NCI-H2227 treated with DMSO at 0.1 percent for 48 hours (cell line): ENCODE measurements at regions not wholly inside any gene's neighbourhood (a gene's known extent, or its start where the extent isn't known, plus 50 kb on each side); places are given as distances from the start of the nearest gene placed in this dataset.
A peak's percentile ranks its signal among the peaks of the same experiment; 100 is the strongest.
"Not testable (repeated sequence)": the region's sequence is repeated elsewhere in the genome, so short reads cannot be mapped to it uniquely, and the experiment has no call there.

Source experiments
- DNase-seq: peaks from one replicate; lab custom pipeline; 2025; lab: John Stamatoyannopoulos, UW

DNA sequence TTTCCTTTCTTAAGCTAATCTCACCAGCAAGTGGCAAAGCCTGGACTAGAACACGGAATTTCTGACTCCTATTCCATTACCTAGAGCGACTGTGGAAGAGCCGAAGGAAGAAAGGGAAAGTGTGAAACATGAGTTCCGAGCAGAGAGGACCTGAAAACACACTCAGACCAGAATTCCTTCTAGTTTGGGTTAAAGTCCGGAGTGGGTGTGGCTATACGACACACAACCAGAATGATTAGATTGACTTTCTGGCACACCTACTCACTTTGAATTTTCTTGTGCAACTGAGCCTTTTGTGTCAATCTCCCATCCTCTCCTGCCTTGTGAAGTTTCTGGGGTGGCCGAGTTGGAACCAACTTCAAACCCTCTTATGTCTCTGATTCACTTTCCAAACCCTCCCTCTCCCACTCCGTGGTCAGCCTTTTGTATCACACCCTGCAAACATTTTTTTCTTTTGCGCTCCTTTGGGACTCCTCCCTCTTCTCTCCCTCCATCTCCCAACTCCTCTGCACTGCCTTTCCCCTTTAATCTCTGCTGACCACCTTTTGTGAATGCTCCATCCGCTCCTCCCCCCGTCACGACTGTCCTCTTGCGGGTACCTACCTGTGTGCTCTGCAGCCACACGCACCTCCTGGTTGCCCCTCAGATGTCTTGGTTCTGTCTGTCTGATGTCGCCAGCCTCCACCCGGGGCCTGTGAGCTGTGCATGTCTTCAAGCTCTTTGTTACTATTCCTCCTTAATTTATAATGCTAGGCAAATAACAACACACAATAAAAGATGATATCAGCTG lies 86.3 kb upstream of the BLID start:
- DNase-seq = no peak

DNA sequence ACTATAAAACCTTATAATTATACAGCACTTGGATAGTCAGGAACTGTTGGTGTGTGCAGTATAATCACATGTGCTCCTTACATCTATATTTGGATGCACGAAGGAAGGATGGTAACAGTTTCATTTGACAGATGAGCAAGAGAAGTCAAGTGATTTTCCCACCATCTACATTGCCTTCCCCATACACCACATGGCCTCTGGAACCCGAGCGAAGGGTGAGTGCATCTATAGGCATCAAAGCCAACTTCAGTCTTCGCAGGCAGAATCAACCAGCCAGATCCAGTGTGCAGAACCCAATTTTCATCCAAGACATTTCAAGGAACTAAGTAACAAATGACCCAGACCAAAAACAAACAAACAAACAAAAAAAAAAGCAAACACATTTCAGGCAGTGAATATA lies 85.1 kb upstream of the BLID start:
- no peak for DNase-seq

DNA sequence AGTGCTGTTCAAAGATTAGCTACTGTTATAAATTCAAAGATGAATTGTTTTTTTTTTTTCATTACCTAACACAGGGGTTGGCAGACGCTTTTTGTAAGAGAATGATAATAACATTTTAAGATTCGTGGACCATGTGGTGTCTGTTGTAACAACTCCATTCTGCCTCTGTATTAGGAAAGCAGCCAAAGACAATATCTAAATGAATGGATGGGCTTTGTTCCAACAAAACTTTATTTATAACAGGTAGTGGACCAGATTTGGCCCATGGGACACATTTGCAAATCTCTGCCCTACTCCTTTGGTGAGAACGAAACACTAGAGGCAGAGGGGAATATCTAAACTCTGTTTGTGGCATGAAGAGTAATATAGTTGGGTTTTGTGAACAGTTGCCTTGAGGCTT lies 83.6 kb upstream of the BLID start:
- DNase-seq = no peak

DNA sequence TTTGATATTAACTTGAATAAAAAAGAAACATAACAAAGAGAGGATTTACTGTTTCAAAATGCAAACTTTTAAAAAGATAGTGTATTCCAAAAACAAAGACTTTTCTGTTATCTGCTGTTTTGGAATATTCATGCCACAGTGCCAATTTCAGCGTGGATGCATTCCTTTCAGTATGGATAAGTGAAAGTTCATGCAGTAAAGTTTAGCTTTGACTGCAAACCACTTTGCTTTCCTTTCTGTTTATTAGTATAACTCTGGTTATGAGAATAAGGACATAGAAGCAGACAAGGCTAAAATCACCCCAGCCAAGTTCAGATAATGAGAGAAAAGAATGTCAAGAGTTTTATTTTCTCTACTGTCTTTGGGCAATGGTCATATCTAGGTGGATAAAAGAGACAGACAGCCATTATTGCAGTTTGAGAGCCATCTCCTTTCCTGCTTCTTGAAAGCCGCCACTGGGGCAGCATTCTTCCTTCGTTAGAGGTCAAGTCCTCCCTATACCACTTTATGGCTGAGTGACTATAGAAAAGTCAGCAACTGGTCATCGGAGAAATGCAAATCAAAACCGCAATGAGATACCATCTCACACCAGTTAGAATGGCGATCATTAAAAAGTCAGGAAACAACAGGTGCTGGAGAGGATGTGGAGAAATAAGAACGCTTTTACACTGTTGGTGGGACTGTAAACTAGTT lies 82.4 kb upstream of the BLID start:
- no peak for DNase-seq

DNA sequence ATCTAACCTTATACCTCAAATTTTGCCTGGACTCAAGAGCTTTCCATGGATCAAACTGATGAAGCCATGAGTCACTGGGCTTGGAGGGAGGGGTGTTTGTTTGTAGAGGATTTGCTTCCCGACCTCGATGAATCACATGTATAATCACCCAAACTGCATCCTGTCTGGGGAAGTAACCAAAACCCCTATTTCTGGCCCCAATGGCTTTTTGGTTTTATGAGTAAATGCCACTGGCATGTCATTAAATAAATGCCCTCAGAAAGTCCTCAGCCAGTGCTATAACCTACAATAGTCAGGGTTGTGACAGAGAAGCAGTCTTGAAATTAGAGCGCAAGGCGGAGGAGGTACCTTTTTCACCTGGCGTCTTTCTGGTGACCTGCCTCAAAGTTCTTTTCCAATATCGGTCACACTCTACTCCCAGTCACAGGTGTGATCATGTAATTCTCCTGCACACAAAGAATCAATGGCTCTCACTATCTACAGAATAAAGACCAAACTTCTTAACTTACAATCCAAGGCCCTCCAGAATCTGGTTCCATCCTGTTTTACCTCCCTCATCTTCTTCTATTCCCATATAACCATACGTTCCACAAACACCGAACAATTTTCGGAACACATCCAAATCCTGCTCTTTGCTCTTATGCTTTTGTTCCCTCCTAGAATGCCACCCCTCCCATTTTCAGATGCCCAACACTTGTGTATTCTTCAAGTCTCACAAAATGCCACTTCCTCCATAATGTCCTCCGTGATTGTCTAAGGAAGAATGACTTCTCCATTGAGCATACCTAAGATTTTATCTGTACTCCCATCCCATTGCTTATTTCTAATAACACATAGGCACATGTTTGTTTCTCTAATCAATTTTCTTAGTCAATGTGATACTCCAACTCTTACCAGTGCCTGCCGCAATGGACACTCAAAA lies 81.3 kb upstream of the BLID start:
- DNase-seq = no peak

DNA sequence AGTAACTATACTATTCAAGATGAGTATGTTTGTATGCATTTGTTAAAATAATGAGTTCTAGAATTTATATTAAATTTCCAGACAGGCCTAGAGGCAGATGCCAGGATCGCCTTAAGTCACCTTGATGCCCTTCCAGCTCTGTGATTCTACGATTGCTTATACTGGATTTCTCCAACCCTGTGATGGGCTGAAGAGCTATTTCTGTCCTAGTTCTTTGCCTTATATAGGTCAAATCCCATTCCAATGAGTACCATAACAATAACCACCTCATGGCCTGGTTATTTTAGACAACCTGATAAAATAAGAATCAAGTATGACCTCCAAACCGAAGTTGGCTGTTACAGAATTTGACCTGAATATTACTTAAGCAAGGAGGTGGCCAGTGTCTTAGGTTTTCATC lies 79.8 kb upstream of the BLID start:
- no peak for DNase-seq

DNA sequence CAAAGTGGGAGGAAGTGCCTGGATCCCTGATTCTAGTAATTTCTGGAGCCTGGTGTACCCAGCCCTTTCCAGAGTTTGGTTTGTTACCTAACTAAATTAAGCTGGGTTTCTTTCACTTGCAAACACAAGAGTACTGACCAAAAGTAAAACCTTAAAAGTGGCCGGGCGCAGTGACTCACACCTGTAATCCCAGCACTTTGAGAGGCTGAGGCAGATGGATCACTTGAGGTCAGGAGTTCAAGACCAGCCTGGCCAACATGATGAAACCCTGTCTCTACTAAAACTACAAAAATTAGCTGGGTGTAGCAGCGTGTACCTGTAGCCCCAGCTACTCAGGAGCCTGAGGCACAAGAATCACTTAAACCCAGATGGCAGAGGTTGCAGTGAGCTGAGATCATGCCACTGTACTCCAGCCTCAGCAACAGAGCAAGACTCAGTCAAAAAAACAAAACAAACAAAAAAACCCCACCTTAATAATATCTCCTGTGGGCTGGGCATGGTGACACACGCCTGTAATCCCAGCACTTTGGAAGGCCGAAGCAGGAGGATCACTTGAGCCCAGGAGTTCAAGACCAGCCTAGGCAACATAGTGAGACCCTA lies 78.0 kb upstream of the BLID start:
- DNase-seq = not testable (repeated sequence)

DNA sequence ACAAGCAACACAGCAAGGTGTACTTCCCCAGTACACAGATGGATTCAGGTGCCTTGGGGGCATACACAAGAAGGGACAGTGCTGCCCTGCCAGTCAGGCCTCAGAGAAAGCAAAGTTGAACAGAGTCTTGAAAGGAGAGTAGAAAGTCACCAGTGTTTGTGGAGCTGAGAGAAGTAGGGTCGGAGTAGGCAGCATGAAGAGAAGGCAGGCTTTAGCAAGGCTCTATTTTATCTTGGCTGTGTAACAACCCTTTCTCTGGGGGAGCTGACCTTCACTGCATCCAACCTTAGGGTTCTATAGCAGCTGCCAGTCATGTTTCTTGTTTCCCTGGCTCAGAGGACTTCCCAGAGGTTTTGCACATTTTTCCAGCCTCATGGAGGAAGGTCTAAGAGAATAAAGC lies 77.4 kb upstream of the BLID start:
- DNase-seq = no peak

DNA sequence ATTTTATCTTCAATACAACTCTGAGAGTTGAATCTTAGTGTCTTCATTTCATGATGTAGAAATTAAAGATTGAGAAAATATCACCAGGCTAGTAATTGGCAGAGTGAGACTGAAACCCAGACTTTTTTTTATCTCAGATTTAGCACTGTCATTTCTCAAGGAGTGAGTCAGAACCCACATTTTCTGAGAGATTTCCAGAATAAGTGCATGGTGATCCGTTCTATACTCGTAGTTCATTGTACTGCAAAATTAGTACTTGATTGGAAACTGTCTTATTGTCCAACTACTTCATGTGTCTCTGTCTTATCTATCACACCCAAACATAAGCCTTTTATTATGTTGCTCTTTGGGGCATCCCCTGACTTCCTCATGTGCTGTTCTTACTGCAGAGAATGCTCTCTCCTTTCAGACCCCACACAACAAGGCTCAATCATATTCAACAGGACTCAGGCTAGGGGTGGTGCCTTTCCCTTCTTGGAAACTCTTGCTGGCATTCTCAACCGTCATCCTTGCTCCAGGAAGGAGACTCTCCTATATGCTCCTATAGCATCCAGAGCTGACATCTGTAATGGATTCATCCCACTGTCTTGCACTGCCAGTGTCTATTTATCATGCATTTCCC lies 76.7 kb upstream of the BLID start:
- no peak for DNase-seq

DNA sequence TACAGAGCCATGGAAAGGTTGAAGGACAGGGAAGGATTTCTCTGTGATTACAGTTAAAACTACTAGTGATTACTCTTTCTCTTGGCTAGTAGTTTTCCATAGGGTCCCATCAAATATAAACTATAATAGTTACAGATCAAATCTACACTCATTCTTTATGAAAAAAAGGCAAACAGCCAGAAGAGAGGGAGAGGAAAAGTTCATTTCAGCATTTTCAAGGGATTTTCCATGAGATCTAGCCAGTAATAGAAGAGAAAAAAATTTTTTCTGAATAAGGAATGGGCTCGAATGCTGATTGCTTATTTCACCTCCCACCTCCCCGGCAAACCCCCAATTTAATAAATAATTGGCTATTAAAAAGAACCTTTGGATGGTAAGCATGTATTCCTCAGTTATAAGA lies 74.8 kb upstream of the BLID start:
- no peak for DNase-seq

DNA sequence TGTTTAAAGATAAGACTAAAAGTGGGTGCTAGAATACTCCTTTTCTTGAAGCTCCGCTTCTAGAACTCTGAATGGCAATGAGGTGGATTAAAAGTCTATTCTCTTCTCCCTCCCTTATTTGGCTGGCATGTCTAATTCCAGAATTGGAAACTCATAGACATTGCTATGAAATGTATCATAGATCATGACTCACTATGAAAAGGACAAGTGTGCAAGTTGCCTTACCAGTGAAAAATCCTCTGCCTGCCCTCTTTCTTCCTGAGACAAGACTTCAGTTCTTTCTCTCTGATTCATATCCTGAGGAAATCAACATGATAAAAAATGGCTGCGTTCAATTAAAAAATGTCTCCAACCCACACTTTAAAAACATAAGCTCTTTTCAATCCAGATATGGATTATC lies 73.2 kb upstream of the BLID start:
- DNase-seq = no peak

DNA sequence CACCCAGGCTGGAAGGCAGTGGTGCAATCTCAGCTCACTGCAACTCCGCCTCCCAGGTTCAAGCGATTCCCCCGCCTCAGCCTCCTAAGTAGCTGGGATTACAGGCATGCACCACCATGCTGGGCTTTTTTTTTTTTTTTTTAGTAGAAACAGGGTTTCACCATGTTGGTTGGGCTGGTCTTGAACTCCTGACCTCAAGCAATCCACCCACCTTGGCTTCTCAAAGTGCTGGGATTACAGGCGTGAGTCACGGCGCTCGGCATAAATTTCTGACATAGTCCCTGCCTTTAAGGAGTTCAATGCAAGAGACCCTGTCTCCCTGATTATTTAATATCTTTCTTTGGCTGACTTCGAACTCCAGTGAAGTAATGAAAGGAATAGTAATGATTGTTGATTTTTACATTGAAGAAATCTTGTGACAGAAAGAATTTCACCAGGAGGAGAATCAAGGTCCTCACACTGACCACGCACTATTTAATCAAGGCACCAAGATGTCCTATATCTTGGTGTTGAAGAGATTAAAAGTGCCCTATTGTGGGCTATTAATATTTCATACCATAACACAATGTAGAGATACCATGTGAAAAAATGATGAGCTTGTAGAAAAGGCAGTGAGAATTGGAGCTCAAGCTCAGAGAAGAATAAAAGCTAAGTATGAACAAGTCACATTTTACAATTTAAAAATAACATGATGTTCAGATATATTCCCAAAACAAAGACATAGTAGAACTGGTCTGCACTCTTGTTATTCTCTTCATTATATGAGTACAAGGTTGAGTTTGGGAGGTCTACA lies 71.6 kb upstream of the BLID start:
- no peak for DNase-seq

DNA sequence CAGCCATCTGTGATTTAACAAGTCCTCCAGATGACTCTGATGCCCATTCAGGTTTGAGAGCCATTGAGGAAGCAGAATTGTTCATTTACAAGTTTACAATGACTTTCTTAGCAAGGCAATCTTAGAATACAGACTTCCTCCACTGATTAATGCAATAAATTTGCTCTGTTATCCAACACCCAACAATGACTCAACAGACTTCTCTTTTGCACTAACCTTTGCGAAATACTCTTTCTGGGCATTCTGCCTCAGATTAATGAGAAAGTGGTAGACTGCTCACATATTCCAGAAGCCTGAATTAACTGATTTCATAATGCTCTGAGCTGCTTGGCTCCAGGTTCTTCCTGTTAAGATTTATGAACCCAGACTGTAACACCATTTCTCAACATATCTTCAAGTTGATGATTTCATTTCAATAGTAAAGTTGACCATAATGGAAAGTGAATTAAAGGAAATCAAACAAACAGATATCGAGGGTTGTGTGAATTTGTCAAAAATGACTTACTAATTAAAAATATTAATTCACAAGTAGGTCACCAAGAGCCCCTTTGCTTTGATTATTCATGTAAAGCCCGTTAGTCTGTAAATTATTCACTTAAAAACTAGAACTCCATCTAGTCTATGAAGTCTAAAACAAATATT lies 70.5 kb upstream of the BLID start:
- DNase-seq = no peak

DNA sequence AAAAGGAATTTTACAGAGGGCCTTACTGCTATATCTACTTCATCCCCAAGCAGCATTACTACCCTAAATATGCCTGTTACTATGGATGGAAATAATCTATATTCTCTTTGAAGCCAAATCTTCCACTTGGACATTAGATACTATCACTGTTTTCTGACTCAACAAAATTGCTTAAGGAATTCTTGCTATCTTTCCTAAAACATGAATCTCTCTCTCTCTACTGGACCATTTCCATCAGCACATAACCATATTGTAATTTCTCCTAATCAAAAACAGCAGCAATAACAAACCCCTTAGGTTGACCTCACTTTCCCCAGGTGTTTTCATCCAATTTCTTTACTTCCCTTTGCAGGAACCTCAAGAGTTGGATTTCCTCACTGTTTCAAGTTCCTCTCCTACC lies 67.9 kb upstream of the BLID start:
- no peak for DNase-seq

DNA sequence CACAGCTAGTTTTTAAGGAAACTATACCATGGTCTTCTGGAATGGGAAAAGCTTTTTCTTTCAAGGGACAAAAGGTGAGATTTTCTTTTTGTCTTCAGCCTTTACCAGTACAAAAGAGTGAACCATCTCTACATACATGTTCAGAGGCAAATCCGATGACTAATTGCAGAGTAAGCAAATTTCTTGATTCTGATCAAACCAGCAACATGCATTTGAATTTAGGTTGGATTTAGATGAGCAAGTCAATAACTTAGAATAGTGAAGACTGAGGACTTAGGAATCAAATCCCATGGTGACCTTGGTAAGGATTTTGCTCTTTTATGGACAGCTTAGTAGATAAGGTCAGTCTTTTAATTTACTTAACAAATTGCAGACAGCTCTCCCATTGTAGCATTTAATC lies 65.9 kb upstream of the BLID start:
- no peak for DNase-seq

DNA sequence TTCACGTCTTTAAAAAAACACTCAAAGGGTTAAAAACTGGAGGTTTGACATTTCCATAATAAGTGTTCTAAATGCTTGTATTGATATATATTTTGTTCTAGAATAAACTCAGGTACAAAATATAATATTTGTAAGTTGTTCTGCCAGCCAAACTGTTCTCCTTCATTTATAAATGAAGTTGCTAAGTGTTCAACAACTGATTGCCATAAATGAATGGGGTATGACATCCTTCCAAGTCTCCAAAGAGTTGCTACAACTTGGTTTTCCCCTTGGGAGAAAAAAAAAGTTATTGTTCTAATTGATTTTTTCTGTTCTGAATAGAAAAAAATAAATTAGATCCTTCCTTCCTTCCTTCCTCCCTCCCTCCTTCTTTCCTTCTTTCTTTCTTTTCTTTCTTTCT lies 65.4 kb upstream of the BLID start:
- no peak for DNase-seq

DNA sequence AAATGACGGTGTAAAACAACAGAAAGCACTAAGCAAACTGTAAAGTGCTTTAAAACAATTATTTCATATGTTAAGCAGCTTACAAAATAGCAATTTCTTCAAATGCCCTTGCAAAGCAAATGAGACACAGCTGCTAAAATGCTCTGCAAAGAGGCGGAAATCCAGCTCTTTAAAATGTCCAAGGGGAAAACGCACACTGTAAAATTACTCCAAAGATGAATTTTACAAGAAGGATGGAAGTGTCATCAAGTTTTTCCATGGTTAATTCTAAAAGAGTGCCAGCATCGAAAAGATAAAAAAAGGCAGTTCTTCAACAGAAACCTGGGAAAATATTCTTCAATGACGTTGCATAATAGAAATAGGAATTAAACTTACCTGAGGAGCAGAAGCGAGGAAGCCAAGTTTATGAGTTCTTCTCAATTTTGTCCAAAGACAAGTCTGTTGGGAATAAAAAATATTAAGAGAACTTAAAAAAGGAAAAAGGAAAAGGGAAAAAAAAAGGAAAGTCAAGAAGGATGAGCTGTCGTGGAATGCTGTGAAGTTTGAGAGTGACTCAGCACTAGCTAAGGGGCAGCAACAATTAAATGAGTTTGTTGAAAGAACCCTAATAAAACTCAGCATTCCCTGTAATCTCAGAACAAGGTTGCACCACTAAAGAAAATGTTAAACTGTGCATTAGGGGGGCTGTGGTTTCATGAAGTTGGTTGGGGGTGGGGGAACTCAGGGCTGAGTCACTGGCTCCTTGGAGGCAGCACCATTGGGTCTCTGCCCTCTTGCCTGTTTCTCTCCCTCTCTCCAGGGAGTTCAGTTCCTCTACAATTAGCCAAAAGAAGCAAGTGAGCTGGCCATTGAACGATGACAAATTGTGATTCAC lies 64.2 kb upstream of the BLID start:
- no peak for DNase-seq

DNA sequence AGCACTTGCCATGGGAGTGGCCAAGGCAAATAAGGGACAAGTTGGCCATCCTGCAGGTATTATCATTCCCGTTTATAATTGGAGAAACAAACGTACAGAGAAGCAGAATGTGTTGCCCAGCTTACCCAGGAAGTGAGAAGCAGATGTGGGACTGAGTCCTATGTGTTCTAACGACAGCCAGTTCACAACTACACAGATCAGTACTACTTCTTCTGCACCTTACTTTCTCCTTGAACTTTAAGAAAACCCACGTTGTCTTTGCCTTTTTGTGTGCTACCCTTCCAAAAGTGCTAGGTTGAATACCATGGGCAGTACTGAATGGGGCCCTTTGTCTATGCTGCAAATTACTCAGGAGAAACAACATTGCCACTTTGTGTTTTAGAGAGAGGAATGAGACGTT lies 62.8 kb upstream of the BLID start:
- peak; percentile 36 for DNase-seq

DNA sequence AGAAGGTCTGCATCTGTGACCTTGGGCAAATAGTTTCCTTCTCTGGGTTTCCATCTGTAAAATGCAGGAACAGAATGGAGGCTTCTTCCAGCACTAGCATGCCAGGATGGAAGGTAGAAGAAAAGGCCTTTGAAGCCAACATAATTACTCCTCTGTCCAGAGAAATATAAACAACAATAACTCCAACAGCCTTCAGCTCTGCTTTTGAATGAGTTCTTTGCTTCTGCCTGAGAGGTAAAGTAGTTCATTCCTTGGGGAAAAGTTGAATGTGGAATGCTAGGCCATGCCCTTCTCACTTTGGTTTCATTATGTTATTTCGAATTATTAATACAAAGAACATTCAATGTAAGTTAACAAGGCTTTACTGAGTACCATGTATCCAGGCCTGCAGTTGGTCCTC lies 61.2 kb upstream of the BLID start:
- no peak for DNase-seq

DNA sequence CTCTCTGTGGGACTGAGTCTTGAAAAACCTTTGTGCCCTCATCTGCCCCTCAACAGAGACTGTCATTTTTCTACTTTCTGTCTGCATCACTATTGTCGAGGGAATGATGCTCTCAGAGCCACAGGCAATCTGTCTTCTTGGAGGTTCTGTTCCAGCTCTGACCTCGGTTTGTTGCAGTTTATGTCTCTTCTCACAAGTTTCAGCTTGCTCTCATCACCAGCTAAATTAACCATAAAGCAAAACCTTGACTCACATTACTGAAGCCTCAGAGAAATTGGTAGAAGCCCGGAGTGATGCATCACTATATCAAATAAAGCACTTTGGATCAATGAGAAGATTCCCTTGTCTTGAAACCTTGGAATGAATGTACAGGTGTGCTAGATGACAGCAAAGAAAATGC lies 60.6 kb upstream of the BLID start:
- no peak for DNase-seq
